ENCODE measurements at regions not wholly inside any gene's neighbourhood (a gene's known extent, or its start where the extent isn't known, plus 50 kb on each side); places are given as distances from the start of the nearest gene placed in this dataset.

- DNase-seq (ENCODE audit: low spot score in 2 of 2) (no peak), ATAC-seq (no peak)
- Mint-ChIP-seq H3K27ac (no peak overlapping the region), H3K9me3 (peaks cover 25 to 28% of the 10 kb centered on the region in 2 donors), H3K36me3 (peaks cover 0 to 5% of the 10 kb centered on the region in 2 donors)
These were observed 645.3 kb upstream of the DDX18 start for GRCh38 chr2:117169036-117169765.

- no peak overlapping the region for H3K27ac Mint-ChIP-seq
- ATAC-seq, result no peak
- H3K36me3 Mint-ChIP-seq, result peaks cover 0 to 5% of the 10 kb centered on the region in 2 donors
- no peak for DNase-seq (ENCODE audit: low spot score in 2 of 2)
- H3K9me3 Mint-ChIP-seq, result peaks cover 29 to 33% of the 10 kb centered on the region in 2 donors
These were observed 643.6 kb upstream of the DDX18 start for GRCh38 chr2:117170897-117171296.

GRCh38 chr2:117179405-117179804, 635.1 kb upstream of the DDX18 start:
- no peak overlapping the region for H3K27ac Mint-ChIP-seq
- ATAC-seq (no peak), DNase-seq (ENCODE audit: low spot score in 2 of 2) (no peak)
- H3K36me3 Mint-ChIP-seq, result no peaks in the 10 kb centered on the region
- peaks cover 8 to 15% of the 10 kb centered on the region in 2 donors for H3K9me3 Mint-ChIP-seq

- no peak for DNase-seq (ENCODE audit: low spot score in 2 of 2)
- Mint-ChIP-seq H3K9me3 (peaks cover 7 to 16% of the 10 kb centered on the region in 2 donors), H3K27ac (no peak overlapping the region), H3K36me3 (no peaks in the 10 kb centered on the region)
- ATAC-seq, result no peak
These were observed 623.5 kb upstream of the DDX18 start for GRCh38 chr2:117190856-117191559.

GRCh38 chr2:117195381-117195780, 619.1 kb upstream of the DDX18 start:
- Mint-ChIP-seq H3K27ac (no peak overlapping the region), H3K36me3 (no peaks in the 10 kb centered on the region), H3K9me3 (peaks cover 13 to 17% of the 10 kb centered on the region in 2 donors)
- no peak for ATAC-seq
- DNase-seq (ENCODE audit: low spot score in 2 of 2), result no peak

- peaks cover 0 to 9% of the 10 kb centered on the region in 2 donors for H3K36me3 Mint-ChIP-seq
- ATAC-seq, result no peak
- H3K27ac Mint-ChIP-seq, result no peak overlapping the region
These were observed 615.0 kb upstream of the DDX18 start for GRCh38 chr2:117199511-117199910.

GRCh38 chr2:117212562-117212961, 601.9 kb upstream of the DDX18 start:
- no peak for DNase-seq (ENCODE audit: low spot score in 2 of 2)
- ATAC-seq, result no peak
- Mint-ChIP-seq H3K36me3 (no peaks in the 10 kb centered on the region), H3K9me3 (peaks cover 16 to 21% of the 10 kb centered on the region in 2 donors), H3K27ac (no peak overlapping the region)

More at GRCh38 chr2:117199511-117199910, 615.0 kb upstream of the DDX18 start:
- H3K9me3 Mint-ChIP-seq, result peaks cover 22 to 28% of the 10 kb centered on the region in 2 donors
- no peak for DNase-seq (ENCODE audit: low spot score in 2 of 2)

GRCh38 chr2:117217145-117217544, 597.3 kb upstream of the DDX18 start:
- ATAC-seq (no peak), DNase-seq (ENCODE audit: low spot score in 2 of 2) (no peak)
- Mint-ChIP-seq H3K27ac (no peak overlapping the region), H3K9me3 (peaks cover 21 to 33% of the 10 kb centered on the region in 2 donors), H3K36me3 (no peaks in the 10 kb centered on the region)

- H3K36me3 Mint-ChIP-seq, result no peaks in the 10 kb centered on the region
- H3K9me3 Mint-ChIP-seq, result peaks cover 10 to 25% of the 10 kb centered on the region in 2 donors
These were observed 591.7 kb upstream of the DDX18 start for GRCh38 chr2:117222809-117223208.

GRCh38 chr2:117232305-117232704, 582.2 kb upstream of the DDX18 start:
- ATAC-seq (no peak), DNase-seq (ENCODE audit: low spot score in 2 of 2) (no peak)
- no peak overlapping the region for H3K27ac Mint-ChIP-seq
- peaks cover 0 to 23% of the 10 kb centered on the region in 2 donors for H3K36me3 Mint-ChIP-seq
- H3K9me3 Mint-ChIP-seq, result peaks cover 26 to 29% of the 10 kb centered on the region in 2 donors

More at GRCh38 chr2:117222809-117223208, 591.7 kb upstream of the DDX18 start:
- no peak overlapping the region for H3K27ac Mint-ChIP-seq
- no peak for DNase-seq (ENCODE audit: low spot score in 2 of 2)
- no peak for ATAC-seq

- no peak for ATAC-seq
These were observed 557.1 kb upstream of the DDX18 start for GRCh38 chr2:117257362-117257761.

GRCh38 chr2:117269574-117269973, 544.9 kb upstream of the DDX18 start:
- ATAC-seq (no peak), DNase-seq (ENCODE audit: low spot score in 2 of 2) (no peak)
- Mint-ChIP-seq H3K27ac (no peak overlapping the region), H3K36me3 (peaks cover 0 to 10% of the 10 kb centered on the region in 2 donors), H3K9me3 (peaks cover 5 to 22% of the 10 kb centered on the region in 2 donors)

More at GRCh38 chr2:117257362-117257761, 557.1 kb upstream of the DDX18 start:
- no peaks in the 10 kb centered on the region for H3K36me3 Mint-ChIP-seq
- DNase-seq (ENCODE audit: low spot score in 2 of 2), result no peak
- H3K27ac Mint-ChIP-seq, result no peak overlapping the region
- peaks cover 0 to 16% of the 10 kb centered on the region in 2 donors for H3K9me3 Mint-ChIP-seq

GRCh38 chr2:117271631-117272030, 542.9 kb upstream of the DDX18 start:
- peaks cover 0 to 14% of the 10 kb centered on the region in 2 donors for H3K9me3 Mint-ChIP-seq
- no peak for ATAC-seq
- H3K27ac Mint-ChIP-seq, result no peak overlapping the region
- DNase-seq (ENCODE audit: low spot score in 2 of 2), result no peak
- H3K36me3 Mint-ChIP-seq, result no peaks in the 10 kb centered on the region

- Mint-ChIP-seq H3K36me3 (no peaks in the 10 kb centered on the region), H3K9me3 (peaks cover 0 to 14% of the 10 kb centered on the region in 2 donors), H3K27ac (no peak overlapping the region)
- no peak for ATAC-seq
- no peak for DNase-seq (ENCODE audit: low spot score in 2 of 2)
These were observed 541.4 kb upstream of the DDX18 start for GRCh38 chr2:117273009-117273671.

- H3K9me3 Mint-ChIP-seq, result peaks cover 9 to 19% of the 10 kb centered on the region in 2 donors
- no peak for DNase-seq (ENCODE audit: low spot score in 2 of 2)
- no peaks in the 10 kb centered on the region for H3K36me3 Mint-ChIP-seq
- no peak overlapping the region for H3K27ac Mint-ChIP-seq
- ATAC-seq, result no peak
These were observed 521.5 kb upstream of the DDX18 start for GRCh38 chr2:117293012-117293411.

- Mint-ChIP-seq H3K36me3 (no peaks in the 10 kb centered on the region), H3K9me3 (peaks cover 10 to 22% of the 10 kb centered on the region in 2 donors)
- no peak for ATAC-seq
These were observed 515.0 kb upstream of the DDX18 start for GRCh38 chr2:117299451-117299850.

More at GRCh38 chr2:117299451-117299850, 515.0 kb upstream of the DDX18 start:
- no peak overlapping the region for H3K27ac Mint-ChIP-seq
- DNase-seq (ENCODE audit: low spot score in 2 of 2), result no peak
